EL (cell line): ENCODE measurements at regions not wholly inside any gene's neighbourhood (a gene's known extent, or its start where the extent isn't known, plus 50 kb on each side); places are given as distances from the start of the nearest gene placed in this dataset.
"Not testable (repeated sequence)": the region's sequence is repeated elsewhere in the genome, so short reads cannot be mapped to it uniquely, and the experiment has no call there.

Experiments
- DNase-seq: peaks from one replicate; pipeline ENCODE4 v3.0.0-alpha.2; 2016

DNA sequence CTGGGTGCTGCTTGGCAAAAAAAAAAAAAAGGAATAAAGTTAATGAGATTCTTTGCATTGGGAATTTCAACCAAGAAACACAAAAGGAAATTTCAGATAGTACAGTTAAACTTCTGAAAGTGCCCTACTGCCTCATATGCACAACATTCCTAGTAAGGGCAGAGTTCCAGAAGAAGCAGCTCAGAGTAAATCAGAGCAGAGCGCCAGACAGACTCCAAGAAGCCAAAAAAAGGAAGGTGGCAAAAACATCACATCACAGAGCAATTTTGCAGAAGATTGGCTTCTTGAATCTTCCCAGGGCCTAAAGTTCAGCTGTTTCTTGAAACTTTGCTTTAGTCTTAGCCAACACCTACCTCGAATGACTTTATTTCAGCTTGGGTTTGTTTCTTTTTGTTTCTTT lies 544.1 kb downstream of the XPNPEP1 start:
- no peak for DNase-seq

DNA sequence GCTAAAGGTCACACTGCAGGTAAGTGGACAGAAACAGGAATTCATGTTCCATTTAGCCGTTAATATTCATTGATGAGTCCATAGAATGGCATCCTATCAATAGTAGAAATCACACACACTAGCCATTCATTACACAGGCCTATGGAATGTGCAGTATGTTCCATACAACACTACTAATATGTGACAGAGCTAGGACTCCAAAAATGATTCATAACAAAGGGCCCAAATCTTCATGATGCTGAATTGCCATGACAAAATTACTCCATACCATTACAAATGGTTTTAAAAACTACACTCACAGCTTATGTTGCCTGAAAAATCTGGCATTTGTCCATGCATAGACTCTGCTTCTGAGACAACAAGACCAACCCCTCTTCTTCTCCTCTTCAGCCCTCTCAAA lies 549.1 kb downstream of the XPNPEP1 start:
- DNase-seq, result peak; percentile 91

DNA sequence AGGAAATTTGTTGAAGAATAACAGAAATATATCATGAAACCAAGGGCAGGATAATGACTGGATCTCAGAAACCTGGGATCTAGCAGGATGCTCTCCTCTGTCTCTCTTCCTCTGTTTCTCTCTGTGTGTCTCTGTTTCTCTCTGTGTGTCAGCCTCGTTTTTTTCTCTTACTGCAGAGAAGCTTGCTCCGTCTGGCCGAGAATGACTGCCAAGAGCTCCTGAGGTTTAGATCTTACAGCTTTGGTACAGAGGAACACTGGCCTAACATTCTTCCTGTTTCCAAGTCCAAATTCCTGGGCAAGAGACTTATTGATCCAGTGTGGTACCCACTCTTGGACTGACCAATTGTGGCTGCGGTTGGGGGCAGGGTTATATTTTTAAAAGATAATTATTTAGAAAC lies 564.0 kb downstream of the XPNPEP1 start:
- DNase-seq, result no peak

DNA sequence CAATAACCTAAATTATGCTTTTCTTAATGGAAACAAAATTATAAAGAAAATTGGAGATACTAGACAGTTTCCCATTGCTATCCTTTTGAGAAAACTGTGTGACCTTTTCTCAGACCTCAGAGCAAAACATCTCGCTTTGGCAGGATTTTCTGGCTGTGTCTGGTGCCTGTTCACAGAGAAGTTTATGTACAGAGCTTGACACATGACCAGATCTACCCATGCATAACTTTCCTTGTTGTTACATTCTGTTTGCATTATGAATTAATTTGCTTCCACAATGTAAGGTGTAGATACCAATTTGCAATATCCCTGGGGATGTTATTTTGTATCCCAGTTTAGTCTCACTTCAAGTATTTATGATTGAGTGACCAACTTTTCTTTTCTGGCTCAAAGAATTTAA lies 565.0 kb downstream of the XPNPEP1 start:
- DNase-seq, result no peak

DNA sequence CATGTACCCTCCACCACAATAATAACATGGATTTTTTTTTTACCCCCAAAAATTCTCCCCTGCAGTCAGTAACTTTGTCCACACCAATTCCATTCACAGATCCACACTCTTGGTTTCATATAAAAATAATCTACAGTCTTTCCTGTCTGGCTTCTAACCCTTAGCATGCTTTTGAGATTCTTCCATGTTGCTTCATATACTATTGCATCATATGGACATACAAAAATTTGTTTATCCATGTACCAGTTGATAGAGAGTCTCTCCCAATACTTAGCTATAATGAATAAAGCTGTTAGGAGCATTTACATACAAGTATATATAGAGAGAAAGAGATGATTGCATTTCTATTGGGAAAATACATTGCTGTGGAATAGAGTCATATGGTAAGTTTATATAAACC lies 575.0 kb downstream of the XPNPEP1 start:
- no peak for DNase-seq

DNA sequence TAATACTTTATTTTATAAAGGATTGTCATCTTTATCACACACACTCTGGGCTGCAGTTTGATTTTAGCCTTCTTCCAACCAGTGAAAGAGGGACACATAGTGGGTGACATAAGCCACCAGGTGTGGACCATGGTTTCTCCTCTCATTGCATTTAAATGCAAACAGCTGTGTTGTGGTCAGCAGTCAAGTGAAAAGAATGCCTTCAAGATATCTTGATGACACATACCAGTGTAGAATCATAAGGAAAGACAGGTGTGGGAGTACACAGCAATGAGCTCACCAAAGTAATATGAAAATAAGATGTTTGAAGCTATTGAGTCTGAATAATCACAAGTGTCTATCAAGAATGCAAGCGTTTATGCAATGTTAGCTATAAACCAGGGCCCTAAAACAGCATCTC lies 580.0 kb downstream of the XPNPEP1 start:
- DNase-seq, result peak; percentile 70

DNA sequence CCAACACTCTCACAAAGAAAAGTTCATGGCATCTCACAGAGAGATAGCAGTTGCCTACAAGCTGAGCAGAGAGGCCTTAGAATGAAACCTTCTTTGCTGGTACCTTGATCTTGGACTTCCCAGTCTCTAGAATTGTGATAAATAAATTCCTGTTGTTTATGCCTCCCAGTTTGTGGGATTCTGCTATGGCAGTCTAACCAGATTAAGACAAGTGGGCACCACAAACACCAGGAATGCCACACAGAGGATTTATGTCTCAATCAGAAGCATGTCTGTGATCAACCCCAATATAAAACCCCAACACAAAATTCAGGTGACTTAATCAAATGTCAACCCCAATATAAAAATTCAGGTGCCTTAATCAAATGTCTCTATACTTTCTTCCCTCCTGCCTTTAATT lies 581.3 kb downstream of the XPNPEP1 start:
- no peak for DNase-seq

DNA sequence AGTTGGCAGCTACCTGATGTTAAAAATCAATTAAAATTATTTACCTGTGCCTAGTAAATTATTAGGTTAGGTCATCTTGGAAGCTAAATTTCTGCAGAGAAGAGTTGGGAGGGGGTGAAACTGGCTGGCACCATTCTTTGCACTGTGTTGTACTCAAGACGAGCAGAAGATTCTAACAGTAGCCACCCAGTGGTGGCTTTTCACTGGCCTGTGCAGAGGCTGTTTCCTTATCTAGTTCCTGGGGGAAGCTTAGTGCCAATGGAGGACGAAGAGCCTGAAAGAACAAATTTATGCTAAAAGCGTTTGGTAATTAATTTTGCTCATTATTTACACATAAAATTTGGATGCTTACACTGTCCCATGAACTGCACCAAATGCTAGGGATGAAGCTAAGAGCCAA lies 595.3 kb downstream of the XPNPEP1 start:
- no peak for DNase-seq

DNA sequence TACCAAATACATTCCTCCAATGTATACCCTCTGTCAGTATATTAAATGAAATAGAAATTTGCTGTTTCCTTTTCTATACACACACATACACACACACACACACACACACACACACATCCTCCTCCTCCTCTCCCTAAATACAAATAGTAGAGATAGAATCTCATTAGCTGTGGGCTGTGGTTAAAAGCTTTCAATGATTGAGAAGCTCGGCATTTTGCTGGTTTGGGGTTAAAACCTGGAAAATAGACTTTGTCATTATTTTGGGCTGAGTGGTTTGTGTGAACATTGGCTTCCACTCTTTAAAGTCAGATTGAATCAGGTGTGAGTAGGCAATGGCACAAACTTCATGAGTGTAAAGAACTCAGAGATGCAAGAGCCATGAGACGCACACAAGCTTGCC lies 596.0 kb downstream of the XPNPEP1 start:
- DNase-seq, result peak; percentile 45

DNA sequence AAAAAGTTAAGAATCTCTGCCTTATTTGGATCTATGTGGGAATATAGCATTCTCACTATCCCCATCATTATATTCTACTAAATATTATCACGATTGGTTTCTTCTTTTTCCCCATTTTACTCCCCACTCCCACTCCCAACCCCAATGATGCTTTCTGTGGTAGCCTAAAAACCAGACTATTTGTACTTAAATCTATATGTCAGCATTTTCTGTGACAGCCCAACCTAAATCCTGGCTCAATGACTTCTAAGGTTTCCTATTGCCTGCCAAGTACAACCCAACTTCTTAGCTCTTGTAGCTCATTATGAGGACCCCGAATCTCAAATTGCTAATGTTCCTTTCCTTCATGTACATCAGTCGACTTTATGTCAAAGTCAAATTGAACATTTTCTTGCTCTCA lies 598.6 kb downstream of the XPNPEP1 start:
- DNase-seq, result no peak

DNA sequence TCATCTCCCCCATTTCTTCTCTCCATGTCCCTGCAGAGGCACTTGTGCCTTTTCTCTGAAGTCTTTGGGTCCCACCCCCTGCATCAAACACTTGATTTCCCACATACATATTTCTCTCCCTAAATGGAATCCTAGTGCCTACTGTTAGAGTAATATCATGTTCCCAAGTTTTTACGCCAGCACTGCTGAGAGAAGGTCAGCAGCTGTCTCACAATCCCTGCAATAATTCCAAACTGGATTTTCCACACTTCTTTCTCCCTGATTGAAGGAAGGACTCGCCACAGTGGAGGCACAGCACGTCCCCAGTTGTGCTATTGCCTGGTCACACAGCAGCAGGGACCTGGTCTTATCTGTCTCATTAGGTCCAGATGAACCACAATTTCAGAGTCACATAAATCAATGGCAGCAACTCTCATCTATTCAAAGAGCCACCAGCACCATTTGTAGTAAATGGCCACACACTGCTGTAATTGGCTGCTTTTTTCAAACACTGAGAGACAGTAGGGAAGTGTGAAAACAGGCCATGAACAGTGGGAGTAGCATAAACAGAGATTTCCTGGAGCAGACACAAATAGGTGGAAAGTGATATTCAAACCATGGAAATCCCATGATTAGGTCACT lies 605.5 kb downstream of the XPNPEP1 start:
- DNase-seq, result no peak

DNA sequence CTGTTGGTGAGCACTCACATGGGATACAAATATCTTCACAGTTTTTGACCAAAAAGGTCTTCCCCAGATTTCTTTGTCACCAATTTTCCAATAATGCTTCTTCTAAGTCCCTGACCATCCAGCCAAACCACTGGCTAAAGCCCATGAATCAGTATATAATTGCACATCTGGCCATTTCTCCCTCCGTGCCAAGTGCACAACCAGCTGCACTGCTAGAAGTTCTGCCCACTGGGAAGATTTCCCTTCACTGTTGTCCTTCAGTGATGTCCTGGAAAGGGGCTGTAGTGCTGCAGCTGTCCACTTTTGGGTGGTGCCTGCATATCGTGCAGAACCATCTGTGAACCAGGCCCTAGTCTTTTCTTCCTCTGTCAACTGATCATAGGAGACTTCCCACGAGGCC lies 609.3 kb downstream of the XPNPEP1 start:
- DNase-seq, result not testable (repeated sequence)

DNA sequence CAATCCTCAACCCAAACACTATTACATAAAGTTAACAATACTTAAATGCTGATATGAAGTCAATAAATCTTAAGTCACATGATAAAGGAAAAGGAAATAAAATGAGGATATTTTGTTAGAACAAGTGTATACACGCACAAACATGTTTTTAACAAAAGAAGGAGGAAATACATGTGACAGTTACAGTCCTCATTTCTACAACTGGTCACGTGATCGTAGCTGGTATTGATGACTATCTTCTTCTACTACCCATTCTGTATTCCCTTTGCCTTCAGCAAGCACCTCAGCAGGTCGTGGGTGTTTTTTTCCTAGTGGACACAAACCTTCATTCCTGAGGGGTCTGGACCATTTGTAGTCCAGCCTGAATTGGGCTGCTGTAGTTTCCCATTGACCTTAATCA lies 610.8 kb downstream of the XPNPEP1 start:
- not testable (repeated sequence) for DNase-seq

DNA sequence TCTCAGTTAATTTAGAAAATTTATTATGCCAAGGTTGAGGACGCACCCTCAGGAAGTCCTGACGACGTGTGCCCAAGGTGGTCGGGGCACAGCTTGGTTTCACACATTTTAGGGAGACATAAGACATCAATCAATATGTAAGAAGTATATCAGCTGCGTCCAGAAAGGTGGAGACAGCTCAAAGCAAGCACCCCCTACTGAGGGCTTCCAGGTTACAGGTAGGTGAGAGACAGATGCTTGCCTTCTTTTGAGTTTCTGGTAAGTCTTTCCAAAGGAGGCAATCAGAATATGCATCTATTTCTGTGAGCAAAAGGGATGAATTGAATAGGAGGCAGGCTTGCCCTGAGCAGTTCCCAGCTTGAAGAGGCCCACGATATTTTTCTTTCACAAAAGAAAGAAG lies 614.3 kb downstream of the XPNPEP1 start:
- DNase-seq, result no peak

DNA sequence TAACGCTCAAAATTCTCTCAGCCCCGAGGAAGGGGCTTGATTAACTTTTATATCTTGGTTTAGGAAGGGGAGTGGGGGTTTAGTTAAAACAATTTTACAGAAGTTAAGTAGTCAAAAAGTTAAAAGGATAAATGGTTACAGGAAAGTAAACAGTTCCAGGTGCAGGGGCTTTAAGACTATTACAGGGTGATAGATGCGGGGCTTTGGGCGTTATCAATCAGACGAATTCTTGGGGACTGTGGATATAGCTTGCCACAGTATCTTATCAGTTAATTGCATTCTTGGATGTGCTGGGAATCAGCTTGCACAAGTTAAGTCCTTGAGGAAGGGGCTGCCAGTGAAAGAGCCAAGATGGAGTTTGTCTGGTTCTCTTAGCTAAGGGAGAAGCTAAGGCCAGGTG lies 616.2 kb downstream of the XPNPEP1 start:
- DNase-seq, result not testable (repeated sequence)

DNA sequence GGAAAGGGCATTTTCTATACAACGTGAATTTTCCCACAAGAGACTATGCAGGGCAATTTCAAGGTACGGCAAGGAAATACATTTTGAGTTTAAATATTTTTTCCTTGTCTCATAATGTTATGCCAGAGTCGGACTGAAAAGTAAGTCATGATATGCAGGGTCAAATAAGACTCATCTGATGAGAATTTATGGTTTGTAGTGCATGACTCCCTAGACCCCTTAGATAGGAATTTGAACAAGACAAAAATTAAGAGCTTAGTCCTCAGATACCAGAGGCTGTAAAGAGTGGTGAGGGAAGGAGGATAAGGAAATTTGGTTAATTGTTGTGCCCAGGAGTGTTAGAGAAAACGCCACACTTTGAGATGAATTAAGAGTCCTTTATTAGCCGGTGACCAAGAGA lies 616.6 kb downstream of the XPNPEP1 start:
- DNase-seq, result peak; percentile 68

DNA sequence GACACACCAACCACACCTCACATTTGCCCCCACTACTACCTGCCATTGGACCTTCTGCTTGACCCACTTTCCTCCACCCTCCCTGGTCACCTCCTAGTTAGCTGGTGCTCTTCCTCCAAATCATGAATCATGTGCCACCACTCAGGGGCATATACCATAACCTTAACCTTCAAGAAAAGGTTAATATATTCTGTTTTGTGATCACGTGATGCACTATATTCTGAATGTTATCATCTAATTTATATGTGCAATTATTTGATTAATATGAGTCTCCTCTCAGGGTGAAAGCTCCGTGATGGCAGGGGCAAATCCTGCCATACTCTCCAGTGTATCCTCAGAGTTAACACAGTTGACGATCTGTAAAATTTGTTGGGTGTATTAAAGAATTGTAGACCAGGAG lies 635.5 kb downstream of the XPNPEP1 start:
- no peak for DNase-seq

DNA sequence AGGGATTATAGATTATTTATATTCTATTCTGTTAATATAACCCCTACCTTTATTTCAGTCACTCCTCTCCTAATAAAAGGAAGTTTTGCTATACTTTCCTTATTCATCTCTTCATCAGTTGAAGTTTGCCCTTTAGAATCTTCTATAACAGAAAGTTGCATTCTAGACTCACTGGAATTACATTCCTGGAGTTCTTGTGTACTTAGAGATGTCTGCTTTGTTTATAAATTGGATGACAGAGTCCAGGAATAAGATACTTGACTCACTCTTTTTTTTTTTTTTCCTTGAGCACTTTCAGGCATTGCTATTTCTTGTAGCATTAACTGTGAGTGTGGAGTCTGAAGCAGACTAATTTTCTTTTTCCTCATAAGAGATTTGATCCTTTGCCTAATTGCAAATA lies 640.8 kb downstream of the XPNPEP1 start:
- peak; percentile 82 for DNase-seq

DNA sequence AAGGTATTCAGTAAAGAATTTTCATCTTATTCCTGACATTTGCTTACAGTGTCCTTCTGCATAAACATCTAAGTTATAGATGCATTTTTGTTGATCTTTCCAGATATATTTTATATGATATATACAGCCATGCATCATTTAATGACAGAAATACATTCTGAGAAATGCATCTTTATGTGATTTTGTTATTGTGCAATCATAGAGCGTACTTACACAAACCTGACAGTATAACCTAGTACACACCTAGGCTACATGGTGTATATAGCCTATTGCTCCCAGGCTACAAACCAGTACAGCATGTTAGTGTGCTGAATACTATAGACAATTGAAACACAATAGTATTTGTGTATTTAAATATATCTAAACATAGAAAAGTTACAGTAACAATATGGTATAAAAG lies 642.0 kb downstream of the XPNPEP1 start:
- no peak for DNase-seq

DNA sequence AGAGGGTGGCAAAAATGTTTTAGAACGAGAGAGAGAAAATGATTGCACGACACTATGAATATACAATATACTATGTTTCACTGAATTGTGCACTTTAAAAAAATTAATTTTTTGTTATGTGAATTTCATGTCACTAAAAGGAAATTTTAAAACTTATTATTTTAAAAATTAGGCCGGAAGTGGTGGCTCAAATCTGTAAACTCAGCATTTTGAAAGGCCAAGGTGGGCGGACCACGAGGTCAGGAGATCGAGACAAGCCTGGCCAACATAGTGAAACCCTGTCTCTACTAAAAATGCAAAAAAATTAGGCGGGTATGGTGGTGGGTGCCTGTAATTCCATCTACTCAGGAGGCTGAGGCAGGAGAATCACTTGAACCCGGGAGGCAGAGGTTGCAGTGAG lies 642.5 kb downstream of the XPNPEP1 start:
- no peak for DNase-seq

DNA sequence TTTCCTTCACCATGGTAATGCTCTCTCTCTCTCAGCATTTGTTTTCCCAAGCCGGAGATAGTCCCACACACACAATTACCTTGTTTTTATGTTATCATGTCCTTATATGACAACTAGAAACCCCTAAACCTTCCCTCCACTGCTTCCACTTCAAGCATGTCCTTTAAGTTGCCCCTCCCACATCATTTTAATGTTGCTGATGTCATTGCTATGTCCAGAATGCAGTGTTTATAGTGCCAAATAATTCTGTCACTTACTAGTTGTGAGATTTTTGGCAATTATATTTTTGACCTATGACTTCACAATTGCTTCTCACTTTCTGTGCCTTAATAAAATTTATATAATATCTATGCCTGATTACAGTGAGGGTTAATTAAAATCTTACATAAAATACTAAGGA lies 645.9 kb downstream of the XPNPEP1 start:
- DNase-seq, result peak; percentile 48

DNA sequence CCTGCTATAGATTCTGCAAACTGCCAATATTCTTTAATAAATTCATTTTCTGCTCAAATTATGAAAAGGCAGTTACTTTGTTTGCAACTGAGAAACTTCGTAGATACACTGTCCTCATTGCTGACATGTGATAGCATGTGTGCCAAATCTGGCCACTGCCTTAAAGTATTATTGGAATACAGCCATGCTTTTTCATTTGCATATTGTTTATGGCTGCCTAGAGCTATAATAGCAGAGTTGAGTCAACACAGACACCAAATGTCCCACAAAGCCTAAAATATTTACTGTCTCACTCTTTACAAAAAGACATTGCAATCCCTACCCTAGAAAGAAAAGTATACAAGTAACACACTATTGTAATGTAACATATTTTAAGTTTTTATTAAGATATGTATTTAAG lies 647.4 kb downstream of the XPNPEP1 start:
- DNase-seq, result peak; percentile 29

DNA sequence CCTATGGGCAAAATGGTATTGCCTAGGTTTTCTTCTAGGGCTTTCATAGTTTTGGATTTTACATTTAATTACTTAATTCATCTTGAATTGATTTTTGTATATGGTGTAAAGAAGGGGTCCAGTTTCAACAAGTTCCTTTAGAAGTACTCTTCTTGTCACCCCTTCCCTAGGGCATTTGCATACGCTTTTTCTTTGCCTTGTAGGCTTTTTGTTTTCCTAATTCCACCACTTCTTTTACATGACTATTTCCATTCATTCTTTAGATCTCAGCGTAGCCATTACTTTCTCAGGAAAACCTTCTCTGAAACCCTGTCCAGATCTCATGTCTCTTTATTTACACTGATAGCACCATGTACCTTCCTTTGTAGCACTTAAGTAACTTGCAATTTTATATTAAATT lies 648.6 kb downstream of the XPNPEP1 start:
- no peak for DNase-seq

DNA sequence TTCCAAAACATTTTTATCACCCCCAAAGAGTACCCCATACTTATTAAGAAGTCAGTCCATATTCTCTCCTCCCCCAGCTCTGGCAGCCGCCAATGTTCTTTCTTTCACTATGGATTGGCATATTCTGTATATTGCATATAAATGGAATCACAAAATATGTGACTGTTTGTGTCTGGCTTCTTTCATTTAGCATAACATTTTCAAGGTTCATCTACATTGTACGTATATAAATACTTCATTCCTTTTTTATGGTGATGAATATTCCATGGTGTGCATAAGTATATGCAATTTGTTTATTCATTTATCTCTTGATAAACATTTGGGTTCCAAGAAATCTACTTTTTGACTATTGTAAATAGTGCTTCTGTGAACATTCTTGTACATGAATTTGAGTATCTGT lies 653.1 kb downstream of the XPNPEP1 start:
- no peak for DNase-seq

DNA sequence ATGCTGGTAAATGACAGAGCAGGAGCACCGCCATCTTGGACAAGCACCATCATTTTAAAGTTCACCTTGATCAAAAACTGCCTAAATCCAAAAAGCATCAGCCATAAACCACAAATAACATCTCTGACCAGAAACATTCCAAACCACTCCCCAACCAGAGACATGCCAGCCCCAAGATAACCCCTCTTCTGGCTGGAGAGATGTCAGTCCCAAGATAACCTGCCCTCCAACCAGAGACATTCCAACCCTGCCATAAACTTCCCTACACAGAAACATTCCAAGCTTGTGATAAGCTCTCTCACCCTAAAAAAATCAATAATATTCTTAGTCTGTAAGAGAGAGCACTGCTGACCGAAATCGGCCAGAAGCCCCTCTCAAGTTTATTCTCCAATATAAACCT lies 659.3 kb downstream of the XPNPEP1 start:
- no peak for DNase-seq

DNA sequence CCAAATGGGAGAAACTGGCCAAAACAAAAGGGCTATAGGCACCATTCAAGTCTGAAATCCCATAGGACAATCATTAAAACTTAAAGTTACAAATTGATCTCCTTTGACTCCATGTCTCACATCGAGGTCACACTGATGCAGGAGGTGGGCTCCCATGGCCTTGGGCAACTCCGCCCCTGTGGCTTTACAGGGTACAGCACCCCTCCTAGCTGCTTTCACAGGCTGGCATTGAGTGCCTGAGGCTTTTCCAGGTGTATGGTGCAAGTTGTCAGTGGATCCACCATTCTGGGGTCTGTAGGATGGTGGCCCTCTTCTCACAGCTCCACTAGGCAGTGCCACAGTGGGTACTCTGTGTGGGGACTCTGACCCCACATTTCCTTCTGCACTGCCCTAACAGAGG lies 662.1 kb downstream of the XPNPEP1 start:
- no peak for DNase-seq
